GM21360 (cell line): ENCODE measurements at regions not wholly inside any gene's neighbourhood (a gene's known extent, or its start where the extent isn't known, plus 50 kb on each side); places are given as distances from the start of the nearest gene placed in this dataset.

Experiments
- ATAC-seq: cut with Tn5 transposase; IDR thresholded peaks from one replicate; pipeline ENCODE4 v1.9.1; 2021; ENCODE audit warnings: mild to moderate bottlenecking, moderate library complexity; ENCODE audit not compliant: unreplicated experiment

DNA sequence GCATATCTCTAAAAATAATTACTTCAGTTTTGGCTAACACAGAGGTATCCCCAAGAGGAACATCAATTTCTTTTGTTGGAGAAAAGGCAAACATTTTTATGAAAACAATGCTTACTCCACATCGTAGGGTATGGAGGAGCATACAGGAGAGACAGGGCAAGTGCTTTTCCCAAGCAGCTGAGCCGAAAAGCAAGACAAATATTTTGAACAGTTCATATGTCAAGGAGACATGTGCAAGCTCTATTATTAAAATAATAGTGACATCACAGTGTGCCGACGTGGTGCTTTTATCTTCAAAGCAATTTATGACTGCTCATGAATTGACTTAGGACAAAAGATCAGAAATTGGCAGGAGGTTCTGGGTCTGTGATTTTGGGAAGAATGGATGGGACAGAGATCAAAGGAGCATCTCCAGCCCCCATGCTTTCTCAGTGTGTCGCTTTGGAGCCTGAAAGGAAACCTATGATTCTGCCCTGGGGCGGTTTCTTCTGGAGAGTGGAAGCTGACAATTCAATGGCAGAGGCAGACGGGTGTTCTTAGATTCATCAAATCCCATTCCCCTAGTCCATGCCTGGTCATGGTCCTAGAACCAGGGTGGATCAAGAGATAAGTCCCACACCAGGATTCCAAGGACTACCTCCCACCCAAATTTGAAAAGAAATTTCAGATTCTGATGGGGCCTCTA is 97.1 kb downstream of the JCAD start:
- no peak for ATAC-seq

DNA sequence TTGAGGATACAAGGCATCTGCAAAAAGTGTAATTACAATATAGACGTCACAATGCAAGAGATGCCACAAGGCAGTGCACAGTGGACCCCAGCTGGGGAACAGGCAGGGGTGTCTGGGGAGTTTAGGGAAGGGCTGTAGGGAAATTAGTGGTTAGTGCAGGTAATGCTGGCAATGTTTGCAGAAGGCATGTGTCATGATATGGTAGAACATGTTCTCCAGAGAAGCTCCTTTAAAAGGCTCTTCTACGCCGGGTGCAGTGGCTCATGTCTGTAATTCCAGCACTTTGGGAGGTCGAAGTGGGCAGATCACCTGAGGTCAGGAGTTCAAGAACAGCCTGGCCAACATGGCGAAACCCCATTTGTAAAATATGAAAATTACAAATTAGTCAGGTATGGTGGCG is 98.0 kb downstream of the JCAD start:
- ATAC-seq = no peak

DNA sequence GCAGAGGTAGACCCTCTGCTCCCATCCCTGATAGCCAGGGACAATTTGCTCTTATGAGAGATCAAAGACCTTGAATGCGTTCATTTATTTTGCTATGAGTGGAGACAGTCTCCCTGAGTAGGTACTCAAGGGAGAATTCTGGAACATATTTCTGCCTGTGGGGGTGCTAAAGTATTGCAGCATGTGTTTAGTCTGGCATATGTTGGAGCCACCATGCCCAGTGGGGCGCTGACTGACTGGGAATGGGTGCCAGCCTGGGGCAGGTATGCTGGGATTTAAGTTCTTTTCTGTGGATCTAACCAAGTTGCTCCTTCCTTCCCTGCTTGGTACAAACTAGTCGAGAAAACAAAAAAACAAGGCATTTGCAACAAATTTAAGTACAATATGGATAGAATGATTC is 99.1 kb downstream of the JCAD start:
- ATAC-seq = no peak

DNA sequence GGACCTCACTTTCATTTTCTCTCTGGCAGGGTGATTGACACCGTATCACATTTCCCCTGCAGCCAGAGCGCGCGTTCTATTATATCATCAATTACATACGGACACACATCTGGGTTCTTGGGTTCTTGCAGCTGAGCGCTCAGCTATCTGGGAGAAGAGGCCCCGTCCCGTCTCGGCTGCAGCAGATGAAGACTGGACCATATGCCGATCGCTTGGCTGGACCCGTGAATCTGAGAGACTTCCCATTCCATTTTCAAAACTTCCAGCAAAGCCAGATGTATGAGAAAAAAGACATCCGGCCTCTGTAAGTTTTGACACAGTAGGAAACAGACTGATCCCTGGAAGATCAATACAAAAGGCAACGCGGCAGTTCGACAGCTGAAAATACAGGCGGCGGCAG is 99.8 kb downstream of the JCAD start:
- no peak for ATAC-seq

DNA sequence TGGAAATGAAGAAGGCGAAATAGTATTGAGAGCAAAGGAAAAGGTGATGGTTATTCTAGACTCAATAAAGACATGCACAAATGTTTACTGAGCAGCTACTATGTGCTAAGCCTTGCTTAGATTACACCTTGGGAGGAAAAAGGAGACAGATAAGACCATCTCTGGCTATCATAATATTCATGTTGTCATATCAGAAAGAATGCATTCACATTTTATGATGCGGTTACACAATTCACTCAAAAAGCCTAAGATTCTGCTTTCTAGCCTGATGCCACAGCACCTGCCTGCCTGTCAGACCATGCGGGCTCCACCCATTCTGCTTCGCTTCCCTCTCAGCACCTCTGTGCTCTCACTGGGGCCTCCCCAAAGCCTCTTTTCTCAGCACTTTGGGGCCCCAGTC is 100.9 kb downstream of the JCAD start:
- no peak for ATAC-seq

DNA sequence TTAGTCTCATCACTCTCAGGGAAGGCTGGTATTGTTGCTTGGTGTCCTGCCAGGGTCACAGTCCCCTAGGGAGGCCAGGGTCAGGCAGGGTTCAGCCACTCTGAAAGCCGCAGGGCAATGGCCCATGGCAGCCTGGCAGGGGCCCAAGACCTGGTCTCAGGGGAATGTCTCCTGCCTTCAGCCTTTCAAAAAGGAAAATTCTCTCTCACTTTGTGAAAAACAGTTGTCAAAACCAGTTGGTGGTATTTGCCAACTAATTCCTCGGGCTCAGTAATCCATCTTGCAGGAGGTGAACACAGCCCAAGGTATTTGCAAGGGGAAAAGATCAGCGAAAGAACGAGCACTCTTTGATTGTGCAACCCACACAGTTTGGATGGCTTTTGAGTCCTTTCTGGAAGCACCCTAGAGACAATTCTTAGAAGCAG is 101.5 kb downstream of the JCAD start:
- no peak for ATAC-seq

DNA sequence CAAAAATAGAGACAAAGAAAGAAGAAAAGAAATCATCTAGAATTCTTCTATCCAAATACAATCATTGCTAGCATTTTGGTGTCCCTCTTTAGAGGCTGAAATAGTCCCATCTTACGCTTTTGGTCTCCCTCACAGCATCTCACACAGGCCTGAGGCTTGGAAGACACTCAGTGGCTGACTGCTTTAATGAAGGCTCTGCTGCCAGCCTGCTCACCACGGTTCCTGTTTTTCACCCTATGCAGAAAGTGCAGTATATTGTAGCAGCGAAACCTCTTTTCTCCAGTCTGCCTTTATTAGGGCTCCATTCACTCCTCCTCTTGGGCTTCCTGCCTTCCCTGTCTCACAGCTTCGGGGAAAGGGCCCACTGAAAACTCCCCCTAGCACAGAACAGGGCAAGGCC is 102.2 kb downstream of the JCAD start:
- ATAC-seq = no peak

DNA sequence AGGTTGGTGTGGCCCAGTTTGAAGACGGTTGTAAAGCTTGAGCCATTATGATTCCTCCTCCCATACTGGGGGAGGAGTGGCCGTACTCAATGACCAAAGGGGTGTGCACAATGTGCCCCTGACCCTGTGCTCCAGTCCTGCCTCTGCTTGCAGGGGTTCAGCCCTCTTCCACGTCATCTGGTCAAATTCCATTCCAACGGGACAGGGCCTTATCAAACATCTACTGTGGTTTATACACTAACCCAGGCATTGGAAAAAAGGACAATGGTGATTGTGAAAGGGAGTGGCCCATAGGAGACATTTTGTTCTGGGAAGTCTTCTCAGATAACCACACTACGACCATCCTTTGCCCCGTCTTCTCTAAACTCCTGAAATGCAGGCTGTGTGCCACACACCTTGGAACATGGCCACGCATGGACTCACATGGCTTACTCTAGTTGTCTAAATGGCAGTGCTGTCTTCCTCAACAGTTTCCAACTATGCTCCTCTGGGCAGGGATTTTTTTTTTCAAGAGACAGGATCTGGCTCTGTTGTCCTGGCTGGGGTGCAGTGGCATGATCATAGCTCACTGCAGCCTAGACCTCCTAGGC is 103.0 kb downstream of the JCAD start:
- ATAC-seq = no peak

DNA sequence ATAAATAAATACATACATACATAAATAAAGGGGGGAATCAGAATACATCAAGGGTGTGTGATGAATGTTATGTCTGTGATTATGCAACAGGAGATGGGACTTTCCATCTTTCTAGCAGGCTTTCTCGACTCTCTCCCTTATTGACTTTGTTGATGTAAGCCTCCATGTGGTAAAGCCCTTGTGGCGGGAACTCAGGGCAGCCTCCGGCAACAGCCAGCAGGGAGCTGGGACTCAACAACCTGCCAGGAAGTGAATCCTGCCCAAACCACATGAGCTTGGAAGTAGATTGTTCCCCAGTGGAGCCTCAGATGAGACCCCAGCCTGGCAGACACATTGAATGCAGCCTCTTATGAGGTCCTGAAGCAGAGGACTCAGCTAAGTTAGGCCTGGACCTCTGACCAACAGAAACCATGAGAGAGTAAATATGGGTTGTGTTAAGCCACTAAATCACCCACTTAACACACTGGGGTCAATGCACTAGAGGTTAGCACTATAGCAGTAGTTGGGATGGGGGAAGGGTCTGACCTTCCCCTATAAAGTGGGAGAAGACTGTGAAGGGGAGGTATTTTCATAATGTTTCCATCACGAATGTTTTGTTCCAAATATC is 104.0 kb downstream of the JCAD start:
- no peak for ATAC-seq

DNA sequence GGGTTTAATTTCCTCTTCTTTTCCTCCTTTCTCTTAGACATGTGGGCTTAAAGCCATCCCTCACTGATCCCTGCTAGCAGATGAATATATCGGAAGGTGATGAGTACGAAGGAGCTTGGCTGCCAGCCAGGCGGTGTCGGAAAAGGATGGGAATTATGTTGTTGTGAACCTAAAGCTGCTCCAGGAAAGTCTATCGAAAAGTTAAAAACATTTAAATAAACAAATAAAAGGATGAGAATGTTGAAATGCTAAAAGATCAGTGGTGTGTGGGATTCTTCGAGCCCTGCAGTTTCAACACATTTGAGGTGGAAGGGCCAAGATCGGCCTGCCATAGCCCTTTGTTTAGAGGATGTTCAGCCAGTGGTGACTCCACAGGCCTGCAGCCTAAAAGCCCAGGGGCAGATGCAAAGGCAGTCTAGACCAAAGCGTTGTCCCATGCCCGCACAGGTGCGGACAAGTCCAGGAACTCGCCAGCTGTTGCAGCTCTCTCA is 107.9 kb downstream of the JCAD start:
- no peak for ATAC-seq

DNA sequence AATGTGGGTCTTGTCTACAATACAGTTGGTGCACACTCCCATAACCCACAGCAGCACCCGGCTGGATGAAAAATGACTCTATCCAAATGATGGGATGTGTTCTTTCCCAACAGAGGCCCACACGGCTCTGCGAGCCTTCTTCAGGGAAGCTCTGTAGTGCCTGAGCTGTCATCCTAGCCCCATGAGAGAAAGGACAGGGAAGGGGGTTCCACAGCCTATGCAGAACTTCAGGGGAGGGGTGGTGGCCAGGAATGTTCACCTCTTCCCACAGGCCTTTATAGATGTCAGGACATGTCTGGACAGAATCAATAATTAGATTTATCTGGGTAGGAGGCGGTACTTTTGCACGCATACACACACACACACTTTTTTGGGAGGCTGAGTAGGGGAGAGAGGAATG is 109.0 kb downstream of the JCAD start:
- ATAC-seq = no peak

DNA sequence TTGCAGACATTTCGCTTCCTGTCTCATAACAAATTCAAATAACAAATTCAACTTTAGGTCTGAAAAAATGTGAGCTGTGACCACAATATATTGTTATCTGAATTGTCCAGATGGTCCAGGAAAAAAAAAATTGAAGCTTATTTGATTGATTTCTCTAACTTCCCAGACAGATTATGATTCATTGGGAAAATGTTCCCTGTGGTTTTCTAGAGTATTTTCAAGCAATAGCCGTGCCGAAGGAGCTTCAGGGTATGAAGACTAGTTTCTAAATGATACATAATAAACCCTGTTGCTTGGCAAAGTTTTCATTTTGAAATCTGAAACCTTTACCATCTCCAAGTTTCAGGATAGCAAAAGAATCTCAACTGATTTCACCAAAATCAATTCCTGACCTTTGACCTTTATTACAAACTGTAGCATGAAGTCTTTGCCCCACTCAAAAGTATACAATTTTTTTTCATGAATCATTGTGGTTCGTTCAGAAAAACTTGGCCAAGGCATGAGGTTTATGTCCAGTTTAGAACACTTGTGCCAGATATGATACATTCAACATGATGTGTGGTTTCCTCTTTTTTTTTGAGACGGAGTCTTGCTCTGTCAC is 109.9 kb downstream of the JCAD start:
- no peak for ATAC-seq

DNA sequence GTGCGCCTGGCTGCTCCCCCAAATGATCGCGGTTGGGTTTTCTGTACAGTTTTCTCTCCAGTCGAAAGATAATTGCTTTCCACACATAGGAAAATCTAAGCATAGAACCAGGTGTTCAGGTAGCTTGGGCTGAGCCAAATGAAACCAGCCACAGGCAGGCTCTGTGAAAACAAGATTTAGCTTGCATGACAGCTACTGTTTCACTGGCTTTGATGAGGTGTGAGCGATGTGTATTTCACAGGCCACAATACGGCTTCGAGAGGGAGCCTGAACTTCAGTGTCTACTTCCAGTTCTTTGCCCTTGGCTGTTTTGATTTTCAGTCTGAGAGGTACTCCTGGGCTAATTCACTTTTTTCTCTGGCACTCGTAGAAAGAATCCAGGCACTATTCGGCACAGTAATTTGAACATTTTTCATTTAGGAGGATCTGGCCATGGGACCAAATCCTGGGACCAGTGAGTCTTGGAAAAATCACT is 110.5 kb downstream of the JCAD start:
- ATAC-seq = no peak

DNA sequence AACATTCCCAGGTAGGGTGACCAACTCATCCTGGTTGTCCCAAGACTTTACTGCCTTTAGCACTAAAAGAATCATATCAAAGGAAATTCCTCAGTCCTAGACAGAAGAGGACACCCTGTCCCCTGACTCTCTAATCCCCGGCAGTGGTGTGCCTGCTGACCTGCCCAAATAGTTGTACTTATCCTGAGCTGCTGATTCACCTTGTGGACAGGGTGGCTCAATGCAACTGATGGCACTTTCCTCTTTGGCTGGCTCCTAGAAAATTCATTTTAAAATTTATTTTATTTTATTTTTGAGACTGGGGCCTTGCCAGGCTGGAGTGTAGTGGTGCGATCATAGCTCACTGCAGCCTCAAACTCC is 111.7 kb downstream of the JCAD start:
- no peak for ATAC-seq

DNA sequence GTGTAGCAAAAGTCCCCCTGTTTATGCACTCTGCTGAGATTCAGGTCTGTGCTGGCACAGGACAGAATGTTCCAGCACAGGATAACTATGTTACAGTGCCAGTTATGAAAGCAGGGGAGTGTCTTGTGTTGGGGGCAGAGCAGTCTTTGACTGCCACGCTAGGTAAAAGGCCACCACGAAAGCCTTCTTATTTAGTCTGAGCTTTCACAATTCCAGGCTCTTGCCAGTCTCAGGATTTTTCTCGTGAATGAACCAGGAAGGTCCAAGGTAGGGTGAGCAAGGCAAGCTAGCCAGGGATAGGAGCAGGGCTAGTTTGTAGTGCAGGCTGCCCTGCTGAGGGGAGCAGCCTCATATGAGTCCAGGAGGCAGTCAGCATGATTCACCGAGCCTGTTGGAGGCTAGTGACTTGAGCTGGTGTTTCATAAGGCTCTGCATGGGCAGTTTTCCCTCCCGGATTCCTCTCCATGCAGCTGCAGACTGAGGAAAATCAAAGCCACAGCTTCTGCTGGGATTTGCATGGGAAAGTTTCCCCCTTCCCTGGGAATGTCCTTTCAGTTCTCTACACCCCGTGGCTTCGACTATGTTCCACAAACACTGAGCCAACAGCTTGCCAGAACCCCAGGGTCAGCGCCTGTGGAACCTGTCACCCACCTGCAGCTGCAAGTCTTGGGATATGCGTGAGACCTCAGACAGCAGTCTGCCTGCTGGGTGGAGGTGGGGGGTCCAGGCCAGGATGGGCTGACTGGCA is 112.3 kb downstream of the JCAD start:
- no peak for ATAC-seq

DNA sequence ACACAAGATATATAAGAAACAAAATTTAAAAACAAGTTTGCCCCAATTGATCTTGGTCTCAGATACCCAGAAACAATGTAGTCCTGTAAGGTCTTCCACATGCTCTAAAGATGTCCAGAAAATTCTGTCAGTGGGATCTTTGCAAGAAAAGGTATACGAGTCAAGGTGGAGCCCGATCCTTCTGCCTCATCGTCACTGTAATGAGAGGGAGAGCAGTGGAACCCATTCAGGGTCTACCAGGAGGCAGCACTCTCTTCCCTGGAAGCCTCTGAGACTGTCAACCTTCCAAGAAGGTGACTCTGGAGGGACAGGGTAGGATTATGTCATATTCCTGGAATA is 112.8 kb downstream of the JCAD start:
- no peak for ATAC-seq

DNA sequence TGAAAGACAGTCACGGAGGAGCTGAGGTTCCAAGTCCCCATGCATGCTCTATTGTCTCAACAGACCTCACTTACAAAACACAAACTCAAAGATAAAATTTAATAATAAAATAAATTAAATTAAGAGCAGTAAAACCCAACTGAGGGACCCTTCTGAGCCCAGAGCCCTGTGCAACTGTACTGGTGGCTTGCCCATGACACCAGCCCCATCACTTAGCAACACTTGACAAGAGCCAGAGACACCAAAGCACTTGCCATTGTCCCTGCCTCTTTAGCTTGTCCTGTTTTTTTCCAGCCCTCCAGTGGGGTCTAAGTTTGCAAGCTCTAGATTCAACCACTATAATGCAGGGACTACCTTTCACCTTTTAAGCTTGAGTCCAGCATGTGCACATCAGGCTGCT is 117.9 kb downstream of the JCAD start:
- no peak for ATAC-seq

DNA sequence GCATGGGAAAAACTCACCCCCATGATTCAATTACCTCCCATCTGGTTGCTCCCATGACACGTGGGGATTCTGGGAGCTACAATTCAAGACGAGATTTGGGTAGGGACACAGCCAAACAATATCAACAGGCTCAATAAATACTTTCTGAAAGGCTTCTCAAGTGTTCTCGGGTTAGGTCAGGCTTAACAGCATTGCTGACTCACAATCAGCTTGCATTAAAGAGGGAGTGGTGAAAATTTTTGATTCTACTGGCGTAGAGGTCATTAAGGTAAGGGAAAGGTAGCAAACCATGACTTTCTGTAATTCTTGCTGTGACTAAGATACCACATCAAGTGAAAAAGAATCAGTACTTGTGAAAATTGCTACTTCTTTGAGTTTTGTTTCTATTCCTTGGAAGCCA is 126.4 kb downstream of the JCAD start:
- ATAC-seq = no peak

DNA sequence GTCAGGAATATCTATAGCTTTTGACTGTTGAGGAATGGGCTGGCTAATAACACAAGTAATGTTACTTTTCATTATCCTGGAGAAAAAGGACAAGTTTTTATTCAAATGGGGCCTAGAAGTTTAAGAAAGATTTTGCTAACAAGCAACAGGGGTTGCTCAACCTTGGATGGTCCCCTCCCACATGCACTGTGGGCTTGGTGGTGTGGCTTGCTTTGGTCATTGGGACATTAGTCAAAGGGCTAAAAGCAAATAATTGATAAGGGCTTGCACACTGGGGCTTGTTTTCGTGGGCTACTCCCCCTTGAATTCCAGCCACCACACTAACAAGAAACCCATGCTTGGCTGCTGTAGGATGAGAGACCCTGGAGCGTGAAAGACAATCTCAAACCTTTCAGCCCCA is 127.6 kb downstream of the JCAD start:
- ATAC-seq = no peak

DNA sequence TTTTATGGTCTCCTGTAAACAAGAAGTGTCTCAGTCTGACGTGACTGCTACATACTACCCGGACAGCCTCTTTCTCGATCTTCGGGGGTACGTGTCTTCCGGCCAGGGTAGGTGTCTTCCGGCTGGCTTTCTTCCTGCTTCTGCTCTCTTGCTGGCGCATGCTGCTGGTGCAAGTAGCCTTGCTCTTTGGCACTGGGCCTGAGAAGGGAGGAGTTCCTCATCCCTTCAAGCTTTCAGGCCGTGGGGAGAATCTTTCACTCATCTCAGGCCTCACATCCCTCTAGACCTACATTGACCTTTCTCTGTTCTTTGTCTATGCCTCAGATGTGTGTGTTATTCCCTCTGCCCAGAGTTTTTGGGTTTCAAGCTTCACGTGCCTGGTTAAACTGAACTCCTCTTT is 130.4 kb downstream of the JCAD start:
- ATAC-seq = no peak

DNA sequence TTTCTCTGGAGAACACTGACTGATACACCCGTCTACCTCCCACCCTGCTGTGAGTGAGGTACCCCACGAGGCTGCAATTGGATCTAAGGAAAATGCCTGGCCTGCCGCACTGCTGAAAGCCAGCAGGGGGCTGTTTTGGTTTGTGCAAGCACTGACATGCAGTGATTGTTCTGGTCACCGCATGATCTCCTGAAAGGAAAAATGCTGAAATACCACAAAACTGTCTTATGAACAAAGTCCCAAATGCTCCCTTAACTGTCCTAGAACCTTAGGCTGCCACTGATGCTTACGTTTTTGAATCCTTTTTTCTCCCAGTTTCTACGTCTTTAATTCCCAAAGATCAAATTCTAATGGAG is 132.7 kb downstream of the JCAD start:
- no peak for ATAC-seq
